ENCODE measurements at regions not wholly inside any gene's neighbourhood (a gene's known extent, or its start where the extent isn't known, plus 50 kb on each side); places are given as distances from the start of the nearest gene placed in this dataset.

DNA sequence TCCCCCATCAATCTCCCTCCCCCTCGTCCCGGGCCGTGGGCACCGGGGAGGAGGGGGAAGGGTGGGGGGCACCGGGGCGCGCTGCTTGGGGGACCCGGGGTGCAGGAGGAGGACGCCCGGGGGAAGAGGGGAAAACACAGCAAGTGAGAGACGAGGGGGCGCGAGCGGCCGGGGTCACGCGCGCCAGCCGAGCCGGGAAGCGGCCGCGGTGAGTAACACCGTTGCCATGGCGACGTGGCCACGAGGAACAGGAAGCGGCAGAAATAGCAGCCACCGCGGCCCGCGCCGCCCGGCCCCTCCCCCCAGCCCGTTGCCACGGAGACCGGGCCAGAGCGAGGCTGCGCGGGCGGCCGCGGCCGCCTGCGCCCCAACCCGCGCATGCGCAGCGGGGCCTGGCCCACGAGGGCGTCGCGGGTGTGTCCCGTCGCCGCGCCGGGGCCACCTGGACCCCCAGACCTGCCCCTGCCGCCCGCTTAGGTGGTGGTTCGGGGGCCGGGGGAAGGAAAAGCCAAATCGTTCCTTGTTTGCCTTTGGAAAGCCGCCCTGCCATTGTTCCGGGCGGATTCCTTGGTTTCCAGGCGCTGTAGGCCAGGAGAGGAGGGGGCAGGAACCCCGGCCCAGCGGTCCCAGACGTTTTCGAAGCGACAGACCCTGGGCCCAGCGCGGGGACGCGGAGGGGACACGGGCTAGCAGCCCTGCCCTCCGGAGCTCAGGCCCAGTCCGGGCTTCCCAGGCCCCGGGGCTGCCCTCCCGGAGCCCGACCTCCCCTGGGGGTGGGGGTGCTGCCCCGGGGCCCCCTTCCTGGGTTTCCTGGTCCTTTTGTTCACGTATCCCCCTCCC, 207.1 kb downstream of the C9orf50 start:
- no peak for TF ChIP-seq GATA3 (IDR thresholded peaks at IDR 0.05; ENCODE audit: low read depth, low read length)
- no peak for TF ChIP-seq GATA2 (IDR thresholded peaks at IDR 0.05; ENCODE audit: low read depth, low read length)

Measured in SH-SY5Y (cell line).